DND-41 (cell line): ENCODE measurements at regions not wholly inside any gene's neighbourhood (a gene's known extent, or its start where the extent isn't known, plus 50 kb on each side); places are given as distances from the start of the nearest gene placed in this dataset.

Source experiments
- ATAC-seq: fragments of 200-7000 bp; cut with Tn5 transposase; 3 replicates; pipeline ENCODE4 v1.9.1; 2021; ENCODE audit warnings: low read depth; ENCODE audit not compliant: insufficient read depth
- DNase-seq: peaks from one replicate; pipeline ENCODE4 v3.0.0-alpha.2; 2020
- H2AFZ ChIP-seq: 2 replicates; pipeline ENCODE4 v1.6.0; 2012; ENCODE audit warnings: low read depth, low read length
- H3K27ac ChIP-seq: 2 replicates; pipeline ENCODE4 v1.5.1; 2012; ENCODE audit warnings: low read length, inconsistent platforms
- H3K27me3 ChIP-seq: fragments of 200-600 bp; sonication (generic); 2 replicates; pipeline ENCODE4 v1.6.0; 2012; ENCODE audit warnings: low read length, mild to moderate bottlenecking, inconsistent platforms; ENCODE audit not compliant: insufficient read depth, poor library complexity
- H3K36me3 ChIP-seq: 2 replicates; pipeline ENCODE4 v1.5.1; 2012; ENCODE audit warnings: low read length, inconsistent platforms; ENCODE audit not compliant: insufficient read depth
- H3K4me1 ChIP-seq: 2 replicates; pipeline ENCODE4 v1.5.1; 2012; ENCODE audit warnings: mild to moderate bottlenecking, low read length; ENCODE audit not compliant: insufficient read depth
- H3K4me2 ChIP-seq: 2 replicates; pipeline ENCODE4 v1.6.0; 2012; ENCODE audit warnings: mild to moderate bottlenecking, moderate library complexity, low read length, inconsistent platforms; ENCODE audit not compliant: insufficient read depth
- H3K4me3 ChIP-seq, 2 experiments: fragments of 200-600 bp in 1 of 2; shearing (Covaris generic) in 1 of 2; 2 replicates each; pipeline ENCODE4 v1.5.1; 2012 to 2016; ENCODE audit warnings: inconsistent platforms in 2 of 2, low read length in 2 of 2, mild to moderate bottlenecking in 2 of 2, low read depth in 1 of 2, moderate library complexity in 1 of 2
- H3K79me2 ChIP-seq: 2 replicates; pipeline ENCODE4 v1.6.0; 2012; ENCODE audit warnings: low read length, inconsistent platforms; ENCODE audit not compliant: insufficient read depth
- H3K9ac ChIP-seq: 2 replicates; pipeline ENCODE4 v1.6.0; 2012; ENCODE audit warnings: low read depth, mild to moderate bottlenecking, inconsistent platforms, low read length, moderate library complexity
- H3K9me3 ChIP-seq: 2 replicates; pipeline ENCODE4 v1.5.1; 2012; ENCODE audit warnings: low read length, moderate library complexity, mild to moderate bottlenecking, inconsistent platforms; ENCODE audit not compliant: insufficient read depth, severe bottlenecking
- H4K20me1 ChIP-seq: 2 replicates; pipeline ENCODE4 v1.6.0; 2012; ENCODE audit warnings: low read length; ENCODE audit not compliant: insufficient read depth
- EZH2 ChIP-seq: IDR thresholded peaks from 3 replicates; pipeline ENCODE4 v1.6.1; 2012; ENCODE audit warnings: borderline replicate concordance, low read depth, mild to moderate bottlenecking, moderate library complexity, low read length, inconsistent platforms; ENCODE audit not compliant: severe bottlenecking
- TF ChIP-seq, protein P1 (sequence below): IDR thresholded peaks from 2 replicates; pipeline ENCODE4 v1.5.1; 2012; ENCODE audit warnings: borderline replicate concordance, low read length, moderate library complexity, mild to moderate bottlenecking; ENCODE audit not compliant: poor library complexity, severe bottlenecking; ENCODE audit errors: extremely low read depth

DNA sequence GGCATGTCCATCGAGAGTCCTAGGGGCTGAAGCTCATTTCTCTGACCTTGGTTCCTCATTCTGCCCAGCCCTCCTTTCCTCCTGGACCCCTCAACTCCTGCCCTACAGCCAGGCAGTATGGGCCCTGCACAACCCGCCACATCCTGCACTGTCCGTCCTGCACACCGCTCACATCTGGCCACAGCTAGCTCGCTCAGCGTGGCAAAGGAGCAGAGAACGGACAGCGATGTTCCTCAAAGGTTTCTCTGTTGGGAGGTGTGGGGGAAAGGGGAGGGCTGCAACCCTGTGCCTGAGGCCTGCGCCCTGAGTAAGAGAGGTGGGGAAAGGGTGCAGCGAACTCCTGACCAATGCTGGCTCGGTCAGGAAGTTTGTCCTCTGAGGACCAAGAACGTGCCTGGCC, 90.1 kb downstream of the PXDC1 start:
- Histone ChIP-seq H4K20me1 (no peaks in the 10 kb centered on the region), H3K27ac (no peak overlapping the region), H3K79me2 (no peaks in the 10 kb centered on the region), H3K4me3 (no peak overlapping the region), H3K4me2 (no peak overlapping the region), H3K9me3 (no peaks in the 10 kb centered on the region), H3K27me3 (no peaks in the 10 kb centered on the region), H2AFZ (no peak overlapping the region), H3K4me1 (no peaks in the 10 kb centered on the region), H3K9ac (no peak overlapping the region), H3K36me3 (no peaks in the 10 kb centered on the region)
- ATAC-seq (no peak), DNase-seq (no peak)
- TF ChIP-seq EZH2 = no peak
- TF ChIP-seq, protein P1, sequence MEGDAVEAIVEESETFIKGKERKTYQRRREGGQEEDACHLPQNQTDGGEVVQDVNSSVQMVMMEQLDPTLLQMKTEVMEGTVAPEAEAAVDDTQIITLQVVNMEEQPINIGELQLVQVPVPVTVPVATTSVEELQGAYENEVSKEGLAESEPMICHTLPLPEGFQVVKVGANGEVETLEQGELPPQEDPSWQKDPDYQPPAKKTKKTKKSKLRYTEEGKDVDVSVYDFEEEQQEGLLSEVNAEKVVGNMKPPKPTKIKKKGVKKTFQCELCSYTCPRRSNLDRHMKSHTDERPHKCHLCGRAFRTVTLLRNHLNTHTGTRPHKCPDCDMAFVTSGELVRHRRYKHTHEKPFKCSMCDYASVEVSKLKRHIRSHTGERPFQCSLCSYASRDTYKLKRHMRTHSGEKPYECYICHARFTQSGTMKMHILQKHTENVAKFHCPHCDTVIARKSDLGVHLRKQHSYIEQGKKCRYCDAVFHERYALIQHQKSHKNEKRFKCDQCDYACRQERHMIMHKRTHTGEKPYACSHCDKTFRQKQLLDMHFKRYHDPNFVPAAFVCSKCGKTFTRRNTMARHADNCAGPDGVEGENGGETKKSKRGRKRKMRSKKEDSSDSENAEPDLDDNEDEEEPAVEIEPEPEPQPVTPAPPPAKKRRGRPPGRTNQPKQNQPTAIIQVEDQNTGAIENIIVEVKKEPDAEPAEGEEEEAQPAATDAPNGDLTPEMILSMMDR = no peak

DNA sequence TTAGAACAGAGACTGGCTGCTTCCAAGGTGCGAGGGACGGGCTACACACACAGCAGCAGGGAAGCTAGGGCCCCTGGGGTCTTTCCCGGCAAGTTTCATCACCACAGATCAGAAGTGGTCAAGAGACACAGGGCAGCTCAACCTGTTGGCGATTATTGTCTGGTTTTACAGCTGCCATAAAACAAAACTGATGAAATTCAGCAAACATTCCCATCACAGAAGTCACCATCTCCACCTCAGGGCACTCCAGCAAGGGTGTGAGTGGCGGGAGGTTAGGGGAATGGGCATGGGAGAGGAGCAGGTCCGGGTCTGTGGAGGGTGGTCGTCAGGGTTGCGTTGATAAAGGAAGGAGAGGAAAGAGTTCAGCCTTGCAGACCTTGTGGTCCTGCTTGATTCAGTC, 91.0 kb downstream of the PXDC1 start:
- Histone ChIP-seq H3K36me3 (no peaks in the 10 kb centered on the region), H3K79me2 (no peaks in the 10 kb centered on the region), H3K4me3 (no peak overlapping the region), H2AFZ (no peak overlapping the region), H3K27me3 (no peaks in the 10 kb centered on the region), H4K20me1 (no peaks in the 10 kb centered on the region), H3K4me1 (no peaks in the 10 kb centered on the region), H3K9me3 (no peaks in the 10 kb centered on the region), H3K27ac (no peak overlapping the region), H3K4me2 (no peak overlapping the region), H3K9ac (no peak overlapping the region)
- ATAC-seq = no peak
- no peak for TF ChIP-seq EZH2
- TF ChIP-seq, protein P1 = no peak
- no peak for DNase-seq

DNA sequence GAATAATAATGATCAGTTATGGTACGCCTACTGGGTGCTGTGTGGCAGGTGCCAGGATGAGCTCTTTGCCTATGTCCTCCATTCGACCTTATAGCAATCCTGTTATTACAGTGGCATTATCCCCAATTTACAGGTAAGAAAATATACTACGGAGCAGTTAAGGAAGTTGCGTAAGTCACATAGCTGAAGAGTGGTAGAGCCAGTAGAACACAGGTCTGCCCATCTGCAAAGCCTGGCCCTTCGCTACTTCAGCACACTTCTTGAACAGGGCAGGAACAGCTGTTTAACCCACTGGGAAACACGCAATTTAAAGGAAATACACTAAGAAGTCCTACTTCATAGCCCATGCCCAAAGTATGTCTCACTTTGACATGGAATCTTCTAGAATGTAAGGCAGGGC, 91.8 kb downstream of the PXDC1 start:
- no peaks in the 10 kb centered on the region for H3K79me2 ChIP-seq
- no peaks in the 10 kb centered on the region for H3K36me3 ChIP-seq
- TF ChIP-seq, protein P1 = no peak
- TF ChIP-seq EZH2 = no peak
- H3K27ac ChIP-seq = no peak overlapping the region
- ATAC-seq (no peak), DNase-seq (no peak)
- no peaks in the 10 kb centered on the region for H3K27me3 ChIP-seq
- H3K4me3 ChIP-seq = no peak overlapping the region
- H3K4me2 ChIP-seq = no peak overlapping the region
- H4K20me1 ChIP-seq = no peaks in the 10 kb centered on the region
- H2AFZ ChIP-seq = no peak overlapping the region
- H3K9me3 ChIP-seq = no peaks in the 10 kb centered on the region
- no peak overlapping the region for H3K9ac ChIP-seq
- H3K4me1 ChIP-seq = no peaks in the 10 kb centered on the region

DNA sequence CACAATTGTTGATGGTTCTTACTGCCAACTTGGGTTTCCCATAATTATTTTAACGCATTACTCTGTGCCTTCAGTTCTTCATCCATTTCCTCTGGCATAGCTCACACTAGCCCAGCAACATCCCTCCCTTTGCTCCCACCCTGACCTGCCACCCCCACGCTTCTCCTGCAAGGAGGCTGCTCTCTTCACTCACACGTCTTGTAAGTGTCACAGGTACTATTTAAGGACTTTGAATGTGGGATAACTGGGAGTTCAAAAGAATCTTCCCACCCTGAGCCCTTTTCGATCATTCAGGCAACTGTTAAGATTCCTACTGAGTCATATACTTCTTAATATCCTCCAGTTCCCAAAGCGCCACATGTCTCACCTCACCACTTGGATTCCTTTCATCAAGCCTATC, 95.4 kb downstream of the PXDC1 start:
- no peak for DNase-seq
- Histone ChIP-seq H3K27me3 (no peaks in the 10 kb centered on the region), H4K20me1 (no peaks in the 10 kb centered on the region; the same call in 1 of the 2 replicates), H2AFZ (no peak overlapping the region), H3K9ac (no peak overlapping the region), H3K4me2 (no peak overlapping the region), H3K4me3 (no peak overlapping the region), H3K27ac (no peak overlapping the region), H3K79me2 (no peaks in the 10 kb centered on the region), H3K36me3 (no peaks in the 10 kb centered on the region), H3K4me1 (no peaks in the 10 kb centered on the region), H3K9me3 (no peaks in the 10 kb centered on the region)
- no peak for ATAC-seq
- TF ChIP-seq EZH2 = no peak
- TF ChIP-seq, protein P1 = no peak
